HPDE6-E6E7 (cell line): ENCODE measurements at regions not wholly inside any gene's neighbourhood (a gene's known extent, or its start where the extent isn't known, plus 50 kb on each side); places are given as distances from the start of the nearest gene placed in this dataset.
"Not testable (repeated sequence)": the region's sequence is repeated elsewhere in the genome, so short reads cannot be mapped to it uniquely, and the experiment has no call there.

Experiments
- DNase-seq: peaks from one replicate; pipeline ENCODE4 v3.0.0; 2011; ENCODE audit warnings: missing footprints; ENCODE audit errors: extremely low spot score

DNA sequence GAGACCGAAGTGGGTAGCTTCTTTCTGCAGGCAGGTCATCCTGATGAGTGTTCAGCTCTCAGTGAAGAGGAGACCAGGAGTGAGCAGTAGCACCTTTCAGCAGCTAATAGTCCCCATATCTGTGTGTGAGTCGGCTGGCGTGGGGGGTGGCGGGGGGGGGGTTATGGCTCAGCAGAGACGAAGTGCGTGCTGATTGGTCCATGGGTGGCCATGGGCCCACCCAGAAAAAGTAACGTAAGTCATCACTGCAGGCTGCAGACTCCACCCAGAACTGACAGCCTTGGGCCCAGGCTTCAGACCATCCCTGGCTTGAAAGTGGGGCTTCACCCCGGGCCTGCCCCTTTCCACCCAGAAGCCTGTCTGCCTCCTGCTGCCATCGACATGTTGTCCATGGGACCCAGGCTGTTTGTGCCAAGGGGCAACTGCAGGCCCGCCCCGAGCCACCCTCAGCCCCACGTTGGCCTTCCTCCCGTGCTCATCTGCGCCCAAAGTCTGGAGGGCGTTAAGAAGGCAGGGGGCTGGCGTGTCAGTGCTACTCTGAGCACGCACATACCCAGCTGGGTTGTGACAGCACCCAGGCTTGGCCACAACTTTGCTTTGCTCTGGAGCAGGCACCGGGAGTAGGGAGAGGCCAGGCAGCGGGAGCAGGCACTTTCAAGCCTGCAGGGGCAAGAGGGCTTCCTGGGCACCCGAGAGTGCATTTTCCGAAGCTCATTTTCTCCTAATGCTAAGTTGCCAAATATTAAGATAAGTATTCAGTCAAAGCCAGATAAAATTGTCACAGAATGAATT lies 511.7 kb upstream of the CDIN1 start:
- DNase-seq = no peak

DNA sequence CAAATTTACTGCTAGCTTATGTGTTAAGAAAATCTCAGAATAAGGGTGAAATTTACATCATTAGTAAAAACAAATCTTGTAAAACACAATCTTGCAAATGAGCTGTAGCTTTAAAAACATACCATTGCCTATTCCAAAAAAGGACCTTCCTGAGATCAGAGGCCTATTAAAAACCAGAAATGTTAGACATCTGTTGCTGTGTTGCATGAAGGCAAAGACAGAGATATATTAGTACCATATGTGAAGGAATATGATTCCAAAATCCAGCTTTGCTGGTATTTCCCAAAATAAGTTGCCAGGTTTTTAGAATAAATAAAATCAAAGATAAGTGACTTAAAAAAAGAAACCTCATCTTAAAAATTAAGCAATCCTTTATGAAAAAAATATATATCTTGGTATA lies 504.1 kb upstream of the CDIN1 start:
- no peak for DNase-seq

DNA sequence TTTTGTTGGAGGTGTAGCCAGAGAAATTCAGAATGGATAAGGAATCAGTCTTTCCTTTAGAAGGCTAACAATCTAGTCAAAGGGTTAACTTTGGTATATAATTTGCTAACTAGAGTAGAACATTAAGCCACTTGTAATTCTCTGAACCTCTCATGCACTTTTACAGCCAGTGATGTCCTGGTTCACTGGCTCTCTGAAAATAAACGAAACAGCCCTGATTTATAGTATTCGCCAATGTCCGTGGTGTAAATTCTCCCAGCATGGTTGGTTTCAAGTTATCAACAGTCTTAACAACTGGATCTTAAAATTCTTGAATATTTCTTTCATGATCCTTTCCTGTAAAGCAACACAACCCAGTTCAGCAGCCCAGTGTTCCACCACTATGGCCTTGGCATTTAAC lies 500.4 kb upstream of the CDIN1 start:
- no peak for DNase-seq

DNA sequence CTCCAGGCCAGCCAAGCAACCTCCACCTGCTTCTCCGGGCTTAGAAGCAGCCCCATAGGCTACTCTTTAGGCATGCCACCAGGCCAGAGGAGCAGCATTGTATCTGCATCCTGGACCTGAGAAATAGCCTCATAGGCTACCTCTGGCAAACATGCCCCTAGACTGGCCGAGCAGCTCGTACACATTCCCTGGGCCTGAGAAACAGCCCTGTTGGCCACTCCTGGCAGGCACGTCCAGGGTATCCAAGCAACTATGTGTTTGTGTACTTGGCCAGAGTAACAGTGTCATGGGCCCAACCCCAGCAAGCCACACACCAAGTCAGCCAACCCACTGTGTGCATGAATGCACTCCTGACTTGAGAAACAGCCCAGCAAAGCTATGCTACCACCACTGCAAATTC lies 498.7 kb upstream of the CDIN1 start:
- DNase-seq = no peak

DNA sequence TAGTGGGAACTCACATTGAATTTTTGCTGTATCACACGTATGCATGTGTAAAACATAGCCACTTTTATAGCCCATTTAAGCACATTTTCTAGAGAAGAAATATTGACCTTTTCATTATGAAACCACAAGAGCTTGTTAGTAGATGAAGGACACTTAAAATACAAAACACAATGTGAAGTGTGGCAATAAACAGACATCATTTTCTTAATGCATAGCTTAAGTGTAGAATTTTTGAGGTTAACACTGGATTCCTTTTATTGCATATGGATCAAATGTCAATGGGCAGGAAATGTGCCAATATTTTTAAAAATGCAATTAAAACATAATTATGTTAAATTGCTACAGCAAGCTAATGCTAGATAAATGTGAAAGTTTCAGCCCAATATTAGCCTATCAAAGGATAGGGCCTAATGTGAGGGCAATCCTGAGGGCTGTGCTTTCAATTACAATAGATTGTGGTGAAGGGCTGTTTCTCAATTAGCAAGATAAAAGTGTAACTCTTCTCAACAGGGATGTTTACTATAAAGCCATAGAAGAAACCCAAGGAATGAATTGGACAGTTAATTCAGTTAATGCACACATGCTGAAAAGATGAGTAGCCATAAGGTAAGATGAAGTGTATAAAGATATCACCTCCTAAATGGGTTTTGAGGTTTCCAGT lies 489.0 kb upstream of the CDIN1 start:
- no peak for DNase-seq

DNA sequence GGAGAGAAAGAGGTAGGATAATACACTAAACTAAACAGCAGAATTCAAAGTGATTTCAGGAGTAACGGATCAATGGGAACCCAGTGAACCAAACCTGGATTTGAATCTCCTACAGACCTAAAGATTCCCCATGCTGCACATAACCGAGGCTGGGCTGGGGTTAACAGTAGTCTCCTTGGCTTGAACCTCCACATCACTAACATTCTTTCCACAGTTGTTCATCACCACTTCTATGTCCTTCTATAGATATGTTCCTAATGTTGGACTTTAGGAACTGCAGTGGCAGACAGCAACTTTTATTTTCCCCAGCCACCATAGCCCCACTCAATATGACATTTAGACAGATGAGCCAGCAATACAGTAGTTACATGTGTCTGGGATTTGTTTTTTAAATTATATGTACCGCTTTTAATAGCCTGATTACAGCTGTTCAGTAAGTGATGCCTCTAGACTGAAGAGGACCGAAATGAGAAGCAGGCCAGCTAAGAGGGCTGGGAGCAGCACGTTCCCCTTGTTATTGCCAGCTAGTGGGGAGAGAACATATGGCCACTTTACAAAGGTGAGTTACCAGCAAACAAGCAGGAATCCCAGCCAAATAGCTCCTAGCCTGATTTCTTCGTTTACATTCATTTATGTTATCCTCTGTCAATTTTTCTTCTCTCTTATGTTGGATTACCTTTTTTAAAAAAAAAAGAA lies 472.6 kb upstream of the CDIN1 start:
- no peak for DNase-seq

DNA sequence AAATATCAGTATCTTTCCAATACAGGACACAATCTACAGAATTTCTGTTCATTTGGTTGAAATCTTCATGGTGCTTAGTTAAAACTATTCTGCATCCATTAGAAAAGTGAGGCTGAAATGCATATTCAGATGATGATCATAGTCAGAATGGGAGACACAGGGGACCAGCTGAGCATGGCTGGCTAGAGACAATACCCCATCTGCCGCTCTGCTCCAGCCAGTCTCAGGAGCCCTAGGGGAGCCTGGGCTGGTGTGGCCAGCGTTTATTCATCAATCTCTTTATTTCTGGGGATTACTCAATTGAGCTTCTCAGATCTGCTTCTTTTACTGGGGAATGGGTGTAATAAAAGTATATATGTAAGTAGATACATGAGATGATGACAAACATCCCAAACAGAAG lies 470.9 kb upstream of the CDIN1 start:
- no peak for DNase-seq

DNA sequence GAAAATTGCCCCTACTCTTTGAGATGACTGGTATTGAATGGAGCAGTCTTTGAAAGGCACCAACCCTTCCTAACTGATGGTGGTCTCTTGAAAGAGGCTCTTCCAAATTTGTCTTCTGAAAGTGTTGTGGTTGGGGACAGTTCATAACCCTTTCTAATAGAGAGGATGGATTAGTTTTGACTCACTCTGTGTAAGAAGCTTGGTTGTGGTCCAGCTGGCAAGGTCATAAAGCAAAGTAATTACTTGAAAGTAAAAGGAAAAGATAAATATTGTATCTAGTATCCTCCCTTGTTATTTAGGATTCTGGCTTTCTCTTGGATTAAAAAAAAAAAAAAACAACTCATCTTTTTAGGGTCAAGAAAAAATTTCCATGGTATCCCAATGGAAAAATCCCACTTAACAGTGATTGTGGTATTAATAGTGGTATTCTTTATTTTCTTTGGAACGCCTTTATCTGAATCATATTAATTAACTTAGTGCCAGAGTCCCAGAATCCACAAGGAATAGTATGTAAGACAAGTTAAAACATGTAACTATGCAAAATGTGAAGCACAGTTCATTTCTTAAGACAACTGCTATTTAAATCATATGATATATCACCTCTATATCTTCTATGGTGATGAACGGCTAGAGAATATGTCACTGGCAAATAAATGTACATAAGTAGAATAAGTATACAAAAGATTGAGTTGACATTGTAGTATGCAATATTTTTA lies 469.3 kb upstream of the CDIN1 start:
- DNase-seq = no peak

DNA sequence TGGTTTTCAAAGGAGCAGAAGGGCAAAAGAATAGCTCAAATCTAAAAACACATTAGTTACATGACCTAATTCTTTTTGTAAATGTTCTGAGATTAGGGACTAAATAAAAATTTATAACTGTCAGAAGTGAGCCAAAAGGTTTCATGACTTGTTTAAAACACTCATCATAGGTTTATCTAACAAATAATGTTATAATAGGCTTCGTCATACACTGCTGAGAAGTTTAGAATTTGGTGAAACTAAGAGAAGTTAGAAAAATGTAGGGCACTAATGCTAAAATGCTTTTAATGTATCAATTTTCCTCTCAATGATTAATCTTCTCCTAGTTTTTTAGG lies 468.8 kb upstream of the CDIN1 start:
- no peak for DNase-seq

DNA sequence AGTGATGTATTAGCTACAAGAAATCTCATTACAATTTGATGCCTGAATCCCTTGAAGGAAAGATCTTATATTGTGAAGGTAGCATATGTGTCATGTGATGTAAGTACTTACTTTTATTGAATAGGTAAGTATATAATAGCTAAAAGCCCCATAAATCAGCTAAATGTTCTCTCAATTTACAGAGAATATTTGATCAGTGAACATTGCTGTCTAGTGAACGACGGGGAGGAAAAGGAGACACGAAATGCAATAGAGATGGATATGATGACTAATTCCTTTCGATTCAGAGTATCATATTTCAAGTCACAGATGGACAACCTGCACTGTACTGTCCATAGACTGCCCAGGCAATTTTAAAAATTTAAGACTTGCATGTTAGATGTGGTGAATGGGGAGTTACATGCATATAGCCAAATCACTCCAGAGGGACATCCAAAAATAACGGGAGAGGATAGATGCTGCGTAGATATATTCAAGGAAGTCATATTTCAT lies 462.1 kb upstream of the CDIN1 start:
- DNase-seq = no peak

DNA sequence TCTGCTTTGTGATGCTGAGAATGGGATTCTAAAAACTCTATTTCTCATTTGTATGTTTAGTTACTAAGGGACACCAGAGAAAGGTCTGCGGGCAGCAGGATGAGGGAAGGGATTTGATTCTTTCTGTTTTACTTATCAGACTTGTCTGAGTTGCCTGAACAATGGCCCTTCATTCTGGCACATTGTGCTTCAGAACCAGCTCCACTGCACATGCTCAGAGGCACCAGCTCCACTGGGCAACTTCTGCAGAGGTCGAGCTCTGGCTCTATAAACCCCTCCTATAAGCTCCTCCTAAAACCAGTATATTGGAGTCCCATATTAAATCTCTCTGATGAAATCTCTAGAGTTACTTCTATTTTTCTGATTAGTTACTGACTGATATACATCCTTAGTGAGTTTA lies 453.2 kb upstream of the CDIN1 start:
- DNase-seq = no peak

DNA sequence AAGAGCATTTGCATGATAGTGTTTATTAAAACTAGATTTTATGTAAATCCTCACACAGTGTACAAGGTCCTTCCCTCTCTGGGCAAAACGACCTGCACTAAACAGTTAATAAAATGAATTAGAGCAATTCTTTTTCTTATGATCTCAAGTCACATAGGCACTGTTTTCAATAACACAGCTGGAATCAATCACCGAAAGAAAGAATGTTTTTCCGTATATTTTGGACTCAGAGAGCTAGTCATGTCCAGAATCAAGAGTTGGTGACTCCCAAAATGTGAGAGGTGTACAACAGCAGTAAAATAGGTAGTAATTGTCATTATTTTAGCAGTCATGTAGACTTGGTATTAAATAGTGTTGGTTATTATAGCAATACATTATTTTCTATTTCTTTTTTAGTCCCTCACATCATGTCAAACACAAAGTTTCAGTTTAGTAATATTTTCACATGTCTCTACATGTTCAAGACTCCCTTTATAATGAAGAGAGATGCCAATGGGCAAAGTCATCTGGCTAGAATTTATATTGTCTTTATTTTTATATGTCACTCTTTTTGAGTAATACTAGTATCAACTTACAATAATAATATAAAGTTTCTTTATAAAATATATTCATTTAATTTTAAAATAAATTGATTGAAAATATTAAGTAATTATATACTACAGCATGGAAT lies 448.6 kb upstream of the CDIN1 start:
- peak; percentile 21 for DNase-seq

DNA sequence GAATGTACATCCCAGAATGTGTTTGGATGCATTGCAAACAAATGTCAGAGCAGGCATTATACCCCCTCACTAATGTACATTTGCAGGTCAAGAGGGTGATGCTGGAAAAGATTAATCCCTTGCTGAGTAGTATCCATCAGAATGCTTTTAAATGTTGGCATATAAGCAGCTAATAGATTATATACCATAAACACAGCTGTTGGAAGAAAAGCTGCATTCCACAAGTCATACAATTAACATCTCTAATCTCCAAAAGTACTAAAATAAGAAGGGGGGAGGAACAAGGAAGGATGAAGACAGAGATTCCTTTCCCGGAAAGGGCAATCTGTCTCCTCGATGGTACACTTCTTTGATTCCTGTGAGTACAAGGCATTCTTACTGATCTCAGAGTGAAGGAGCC lies 445.7 kb upstream of the CDIN1 start:
- no peak for DNase-seq

DNA sequence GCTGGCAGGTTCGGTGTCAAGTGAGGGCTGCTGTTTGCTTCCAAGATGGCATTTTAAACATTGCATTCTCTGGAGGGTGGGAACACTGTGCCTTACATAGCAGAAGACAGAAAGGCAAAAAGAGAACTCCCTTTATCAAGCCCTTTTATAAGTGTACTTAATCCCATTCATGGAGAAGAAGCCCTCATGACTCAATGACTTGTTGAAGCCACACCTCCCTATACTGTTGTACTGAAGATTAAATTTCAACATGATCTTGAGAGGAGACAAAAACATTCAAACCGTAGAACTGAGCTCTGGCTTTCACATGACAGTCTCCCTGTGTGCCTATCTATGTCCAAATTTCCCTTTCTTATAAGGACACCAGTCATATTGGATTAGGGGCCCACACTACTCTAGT lies 443.4 kb upstream of the CDIN1 start:
- no peak for DNase-seq

DNA sequence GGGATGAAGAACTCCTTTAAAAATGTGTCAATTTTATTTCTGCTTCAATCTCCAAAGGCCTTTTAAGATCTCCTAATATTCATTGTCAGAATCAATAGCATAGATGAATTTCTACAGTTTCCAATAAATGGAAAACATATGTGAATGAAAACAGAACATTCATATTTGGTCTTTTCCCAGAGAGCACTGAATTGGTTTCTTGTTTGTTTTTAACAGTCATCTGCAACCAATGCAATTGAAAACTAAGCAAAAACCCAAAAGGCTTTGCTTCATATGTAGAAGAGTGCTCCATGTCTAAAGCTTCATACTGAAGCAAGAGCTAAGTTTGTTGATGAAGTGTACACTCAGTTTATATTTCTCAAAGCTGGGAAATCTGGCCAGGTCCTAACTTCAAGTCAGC lies 426.5 kb upstream of the CDIN1 start:
- DNase-seq = no peak

DNA sequence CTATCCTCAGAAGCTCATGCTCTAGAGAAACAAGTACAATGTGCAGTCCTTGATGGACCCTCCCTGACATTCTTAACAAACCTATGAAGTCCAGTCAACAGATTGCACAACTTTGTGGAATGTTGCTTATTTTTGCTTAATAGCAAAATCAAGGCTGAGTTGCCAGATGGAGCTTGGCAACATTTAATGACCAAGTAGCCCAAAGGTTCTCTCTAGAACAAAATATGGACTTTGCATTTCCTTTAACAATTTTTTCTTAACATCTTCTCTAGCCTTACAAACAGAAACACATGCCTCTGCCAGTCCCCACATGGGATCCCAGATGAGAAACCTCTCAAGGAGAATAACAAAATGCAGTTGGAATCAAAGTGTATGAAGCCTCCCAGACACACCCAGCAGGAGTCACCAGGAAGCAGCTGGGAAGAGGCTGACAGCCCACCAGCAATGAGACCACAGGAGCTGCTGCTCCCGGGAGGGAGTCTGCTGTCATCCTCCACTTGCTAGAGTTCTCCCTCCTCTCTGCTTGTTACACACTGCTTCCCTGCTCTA lies 422.5 kb upstream of the CDIN1 start:
- no peak for DNase-seq

DNA sequence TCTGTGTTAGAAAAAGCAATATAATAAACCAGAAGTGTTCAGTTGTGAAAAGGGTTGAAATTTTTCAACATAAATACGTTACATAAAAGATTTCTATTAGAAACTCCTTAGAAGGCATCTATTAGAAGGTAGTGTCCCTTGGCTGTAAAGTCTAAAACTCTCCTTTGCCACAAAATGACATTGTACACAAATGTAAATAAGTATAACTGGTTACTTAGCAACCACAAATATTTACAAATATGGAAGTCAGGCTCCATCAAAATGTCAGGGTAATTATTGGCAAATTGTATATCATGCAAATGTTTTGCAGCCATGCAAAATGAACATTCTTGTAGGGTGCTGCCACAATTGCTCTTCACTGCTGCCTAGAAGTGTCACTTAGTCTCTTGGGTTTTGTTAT lies 419.1 kb upstream of the CDIN1 start:
- no peak for DNase-seq

DNA sequence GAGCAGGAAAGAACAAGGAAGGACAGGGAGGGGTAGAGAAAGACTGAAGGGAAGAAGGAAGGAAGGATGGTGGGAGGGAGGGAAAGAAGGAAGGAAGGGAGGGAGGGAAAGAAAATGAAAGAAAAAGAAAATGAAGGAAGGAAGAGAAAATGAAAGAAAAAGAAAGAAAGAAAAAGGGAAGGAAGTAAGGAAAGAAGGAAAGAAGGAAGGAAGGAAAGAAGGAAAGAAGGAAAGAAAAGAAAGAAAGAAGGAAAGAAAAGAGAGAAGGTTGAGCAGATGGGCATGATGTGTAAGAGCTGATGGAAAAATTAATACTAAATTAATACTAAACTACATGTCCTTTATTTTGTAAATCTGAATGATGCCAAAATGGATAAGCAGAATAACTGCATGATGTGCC lies 418.3 kb upstream of the CDIN1 start:
- no peak for DNase-seq

DNA sequence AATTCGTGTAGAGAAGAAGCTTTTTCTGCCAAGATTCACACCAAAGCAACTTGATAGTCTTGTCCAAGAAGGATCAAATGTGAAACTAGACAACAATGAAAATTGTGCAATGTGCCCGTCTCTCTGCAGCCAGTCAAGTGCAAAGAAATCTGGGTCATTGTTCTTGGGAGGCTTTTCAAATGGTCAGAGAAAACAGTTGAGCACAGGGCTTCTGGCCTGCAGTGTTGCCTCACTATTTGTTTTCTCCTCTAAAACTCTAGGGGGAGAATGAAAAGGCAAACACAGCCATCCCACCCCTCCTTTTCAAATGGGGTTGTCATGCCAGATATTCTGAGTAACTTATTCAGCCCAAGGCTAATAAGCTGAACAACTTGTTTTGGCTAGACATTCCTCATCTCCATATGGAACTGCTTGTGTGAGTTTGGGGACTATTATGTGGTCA lies 417.6 kb upstream of the CDIN1 start:
- no peak for DNase-seq

DNA sequence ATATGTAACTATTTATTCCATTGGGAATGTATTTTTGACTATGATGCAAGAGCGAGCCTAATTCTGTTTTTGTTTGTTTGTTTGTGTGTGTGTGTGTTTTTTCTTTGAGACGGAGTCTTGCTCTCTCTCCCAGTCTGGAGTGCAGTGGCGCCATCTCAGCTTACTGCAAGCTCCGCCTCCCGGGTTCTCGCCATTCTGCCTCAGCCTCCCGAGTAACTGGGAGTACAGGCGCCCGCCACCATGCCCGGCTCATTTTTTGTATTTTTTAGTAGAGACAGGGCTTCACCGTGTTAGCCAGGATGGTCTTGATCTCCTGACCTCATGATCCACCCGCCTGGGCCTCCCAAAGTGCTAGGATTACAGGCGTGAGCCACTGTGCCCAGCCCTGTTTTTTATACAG lies 415.4 kb upstream of the CDIN1 start:
- DNase-seq = not testable (repeated sequence)

DNA sequence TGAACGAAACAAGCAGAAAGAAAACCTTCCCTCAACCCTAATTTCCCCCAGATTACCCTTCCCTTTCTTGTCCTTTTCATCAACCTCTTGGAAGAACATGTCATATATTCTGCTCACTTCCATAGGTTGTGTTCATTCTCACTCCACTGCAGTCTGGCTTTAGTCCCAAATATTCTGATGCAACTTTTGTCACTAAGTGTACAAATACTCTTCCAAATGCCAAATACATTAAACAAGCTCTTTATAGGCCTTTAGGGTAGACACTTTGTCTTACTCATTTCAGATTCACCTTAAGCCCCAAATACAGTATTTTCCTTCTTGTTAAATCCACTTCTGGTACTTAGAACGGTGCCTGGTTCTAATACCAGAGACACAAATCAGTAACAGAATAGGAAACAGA lies 406.5 kb upstream of the CDIN1 start:
- DNase-seq = no peak
